Endothelial cell of umbilical vein (primary cell): ENCODE measurements at regions not wholly inside any gene's neighbourhood (a gene's known extent, or its start where the extent isn't known, plus 50 kb on each side); places are given as distances from the start of the nearest gene placed in this dataset.

Experiments used
- BruUV-seq: library from RNA; stranded (reverse); fragments of 400-500 nt; replicated peaks from 2 replicates; lab custom pipeline; 2021; lab: Mats Ljungman, UMichigan
- CTCF ChIA-PET: fragments of 300-600, 350-600 bp; sonication (Branson Sonifier 250); formaldehyde crosslinking; loops from one replicate; lab custom pipeline; 2021; ENCODE audit warnings: antibody characterized with exemption, inconsistent platforms; lab: Charles Lee
- POLR2A ChIA-PET: fragments of 300-600, 350-600 bp; sonication (Branson Sonifier 250); formaldehyde crosslinking; loops from one replicate; lab custom pipeline; 2021; ENCODE audit warnings: antibody characterized with exemption, inconsistent platforms; lab: Charles Lee
- DNase-seq: peaks from one replicate; pipeline ENCODE4 v3.0.0-alpha.2; 2011; ENCODE audit warnings: low read depth, low spot score
- FAIRE-seq: peaks from 2 replicates; lab custom pipeline; 2011; peaks lifted over from hg19 to GRCh38; lab: Jason Lieb, UNC
- H2AFZ ChIP-seq: 2 replicates; pipeline ENCODE4 v1.6.0; 2012; ENCODE audit warnings: low read depth, low read length, control low read depth, inconsistent platforms
- H3K27ac ChIP-seq: 2 replicates; pipeline ENCODE4 v1.5.1; 2011; ENCODE audit warnings: low read depth, mild to moderate bottlenecking, control low read depth, low read length, moderate library complexity; ENCODE audit not compliant: insufficient read depth
- H3K27me3 ChIP-seq, 2 experiments: 2 replicates each; pipeline versions ENCODE4 v1.6.0 to v1.6.1; 2011; ENCODE audit warnings: low read length in 2 of 2, mixed read lengths in 1 of 2; ENCODE audit not compliant: control insufficient read depth in 2 of 2, insufficient read depth in 2 of 2
- H3K36me3 ChIP-seq, 2 experiments: 2 replicates in 1 of 2; 3 replicates in 1 of 2; pipeline ENCODE4 v1.5.1; 2011; ENCODE audit warnings: low read length in 2 of 2, mild to moderate bottlenecking in 1 of 2, moderate library complexity in 1 of 2; ENCODE audit not compliant: control insufficient read depth in 2 of 2, insufficient read depth in 2 of 2; ENCODE audit errors: extremely low read depth in 1 of 2
- H3K4me1 ChIP-seq: 3 replicates; pipeline ENCODE4 v1.5.1; 2011; ENCODE audit warnings: mild to moderate bottlenecking, low read length; ENCODE audit not compliant: control insufficient read depth, insufficient read depth; ENCODE audit errors: extremely low read depth
- H3K4me2 ChIP-seq: 2 replicates; pipeline ENCODE4 v1.6.1; 2011; ENCODE audit warnings: low read length, control low read depth, mixed read lengths; ENCODE audit not compliant: insufficient read depth
- H3K4me3 ChIP-seq, 3 experiments: fragments of 200-600 bp in 1 of 3; sonication (generic), shearing (Covaris generic) in 1 of 3; replicated peaks in 1 of 3; 2 replicates each; pipeline ENCODE4 v1.5.1; 2011 to 2016; ENCODE audit warnings: control low read depth in 3 of 3, low read length in 3 of 3, mild to moderate bottlenecking in 2 of 3, inconsistent platforms in 1 of 3, low read depth in 1 of 3, moderate library complexity in 1 of 3; ENCODE audit not compliant: insufficient read depth in 1 of 3
- H3K79me2 ChIP-seq: 2 replicates; pipeline ENCODE4 v1.6.0; 2012; ENCODE audit warnings: low read length, inconsistent platforms; ENCODE audit not compliant: control insufficient read depth, insufficient read depth
- H3K9ac ChIP-seq: replicated peaks from 2 replicates; pipeline ENCODE3; 2011; ENCODE audit warnings: low read length, control low read depth; ENCODE audit not compliant: insufficient read depth; ENCODE audit errors: extremely low read depth
- H3K9me1 ChIP-seq: replicated peaks from 3 replicates; pipeline ENCODE4 v1.6.0; 2011; ENCODE audit warnings: mild to moderate bottlenecking, low read length; ENCODE audit not compliant: control insufficient read depth, insufficient read depth; ENCODE audit errors: extremely low read depth
- H3K9me3 ChIP-seq: replicated peaks from 2 replicates; pipeline ENCODE4 v1.5.1; 2012; ENCODE audit warnings: low read length, inconsistent platforms; ENCODE audit not compliant: control insufficient read depth, insufficient read depth
- H4K20me1 ChIP-seq: replicated peaks from 2 replicates; pipeline ENCODE3; 2011; ENCODE audit warnings: mild to moderate bottlenecking, low read length; ENCODE audit not compliant: control insufficient read depth, insufficient read depth; ENCODE audit errors: extremely low read depth
- EZH2 ChIP-seq: IDR thresholded peaks from 2 replicates; pipeline ENCODE4 v1.6.1; 2012; ENCODE audit warnings: borderline replicate concordance, low read depth, mild to moderate bottlenecking, moderate library complexity, low read length, inconsistent platforms; ENCODE audit not compliant: severe bottlenecking
- FOS ChIP-seq: IDR thresholded peaks from 2 replicates; pipeline ENCODE4 v1.6.1; 2011; ENCODE audit warnings: mild to moderate bottlenecking, low read length, moderate library complexity, borderline replicate concordance; ENCODE audit not compliant: insufficient read depth
- GATA2 ChIP-seq: IDR thresholded peaks from 2 replicates; pipeline ENCODE4 v1.7.0; 2011; ENCODE audit warnings: low read depth, mild to moderate bottlenecking, moderate library complexity, mixed read lengths, low read length; ENCODE audit not compliant: insufficient read length, insufficient read depth
- JUN ChIP-seq: IDR thresholded peaks from 2 replicates; pipeline ENCODE4 v1.6.1; 2011; ENCODE audit warnings: borderline replicate concordance, low read depth; ENCODE audit not compliant: insufficient read length, insufficient read depth
- MYC ChIP-seq: IDR thresholded peaks from one replicate; pipeline ENCODE4 v1.6.1; 2011; ENCODE audit warnings: mild to moderate bottlenecking, low read depth, low read length
- POLR2A ChIP-seq: IDR thresholded peaks from 2 replicates; pipeline ENCODE4 v1.6.1; 2012; ENCODE audit warnings: low read depth, mild to moderate bottlenecking, control low read depth, low read length
- POLR2AphosphoS5 ChIP-seq: IDR thresholded peaks from 2 replicates; pipeline ENCODE4 v1.6.1; 2012; ENCODE audit warnings: low read depth, mild to moderate bottlenecking, control low read depth, low read length, moderate library complexity; ENCODE audit not compliant: insufficient read depth
- dilution Hi-C: fragments of 300-500 bp; cut with MboI; formaldehyde crosslinking; loops from one replicate; pipeline ENCODE4 v1.15.0; 2019; ENCODE audit warnings: low sequenced_read_pairs; ENCODE audit not compliant: extremely low pct_ligation_motif_present
- intact Hi-C: fragments of 100-400 bp; cut with micrococcal nuclease; formaldehyde crosslinking; loops from one replicate; pipeline ENCODE4 v1.10.0; 2022
- TF ChIP-seq, protein P1 (sequence below), 2 donors: IDR thresholded peaks; 1 replicate in 1 of 2; 2 replicates in 1 of 2; pipeline ENCODE4 v1.5.1; 2011; ENCODE audit warnings: low read length in 2 of 2, mild to moderate bottlenecking in 2 of 2, moderate library complexity in 2 of 2, control low read depth in 1 of 2, inconsistent platforms in 1 of 2, low read depth in 1 of 2; ENCODE audit not compliant: insufficient read depth in 1 of 2; ENCODE audit errors: extremely low read depth in 1 of 2
- TF ChIP-seq, protein P2 (sequence below): IDR thresholded peaks from 2 replicates; pipeline ENCODE4 v1.6.1; 2011; ENCODE audit not compliant: insufficient read depth, insufficient read length

DNA sequence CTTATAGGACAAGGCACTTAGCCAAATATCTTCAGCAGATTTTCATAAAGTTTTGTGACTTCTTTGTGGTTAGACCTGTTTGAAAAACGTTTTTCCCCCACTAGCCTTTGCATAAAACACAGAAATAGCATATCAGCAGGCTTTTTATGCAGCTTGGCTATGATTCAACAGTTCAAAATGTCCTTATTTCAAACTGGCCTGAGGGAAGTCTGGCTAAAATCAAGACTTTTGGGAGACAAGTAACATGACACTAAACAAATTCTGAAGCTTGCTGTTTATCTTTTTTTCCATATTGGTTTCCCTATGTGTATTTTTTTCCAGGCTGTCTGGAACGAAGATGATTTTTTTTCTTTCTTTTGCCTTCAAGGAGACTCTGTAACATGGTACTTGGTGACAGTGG lies 95.1 kb upstream of the L3MBTL4 start:
- no peaks in the 10 kb centered on the region for H3K79me2 ChIP-seq
- H3K4me2 ChIP-seq, result no peak overlapping the region
- DNase-seq, result no peak
- TF ChIP-seq EZH2 (no peak), MYC (no peak), POLR2A (no peak), JUN (no peak), POLR2AphosphoS5 (no peak), GATA2 (no peak), FOS (no peak)
- TF ChIP-seq, protein P1, sequence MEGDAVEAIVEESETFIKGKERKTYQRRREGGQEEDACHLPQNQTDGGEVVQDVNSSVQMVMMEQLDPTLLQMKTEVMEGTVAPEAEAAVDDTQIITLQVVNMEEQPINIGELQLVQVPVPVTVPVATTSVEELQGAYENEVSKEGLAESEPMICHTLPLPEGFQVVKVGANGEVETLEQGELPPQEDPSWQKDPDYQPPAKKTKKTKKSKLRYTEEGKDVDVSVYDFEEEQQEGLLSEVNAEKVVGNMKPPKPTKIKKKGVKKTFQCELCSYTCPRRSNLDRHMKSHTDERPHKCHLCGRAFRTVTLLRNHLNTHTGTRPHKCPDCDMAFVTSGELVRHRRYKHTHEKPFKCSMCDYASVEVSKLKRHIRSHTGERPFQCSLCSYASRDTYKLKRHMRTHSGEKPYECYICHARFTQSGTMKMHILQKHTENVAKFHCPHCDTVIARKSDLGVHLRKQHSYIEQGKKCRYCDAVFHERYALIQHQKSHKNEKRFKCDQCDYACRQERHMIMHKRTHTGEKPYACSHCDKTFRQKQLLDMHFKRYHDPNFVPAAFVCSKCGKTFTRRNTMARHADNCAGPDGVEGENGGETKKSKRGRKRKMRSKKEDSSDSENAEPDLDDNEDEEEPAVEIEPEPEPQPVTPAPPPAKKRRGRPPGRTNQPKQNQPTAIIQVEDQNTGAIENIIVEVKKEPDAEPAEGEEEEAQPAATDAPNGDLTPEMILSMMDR (IDR thresholded peaks at IDR 0.05; ENCODE audit: extremely low read depth in 1 of 2, insufficient read depth in 1 of 2, low read depth in 1 of 2, low read length in 2 of 2), result no peak
- TF ChIP-seq, protein P2, sequence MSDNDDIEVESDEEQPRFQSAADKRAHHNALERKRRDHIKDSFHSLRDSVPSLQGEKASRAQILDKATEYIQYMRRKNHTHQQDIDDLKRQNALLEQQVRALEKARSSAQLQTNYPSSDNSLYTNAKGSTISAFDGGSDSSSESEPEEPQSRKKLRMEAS, result no peak
- CTCF ChIA-PET, result no interaction called here
- no peak overlapping the region for H3K27ac ChIP-seq
- no peaks in the 10 kb centered on the region for H3K9me3 ChIP-seq
- BruUV-seq, result no TSS peak
- H3K27me3 ChIP-seq, result no peaks in the 10 kb centered on the region
- POLR2A ChIA-PET, result no interaction called here
- intact Hi-C loops (no loop called here), dilution Hi-C loops (no loop called here)
- no peak for FAIRE-seq
- no peaks in the 10 kb centered on the region for H3K9me1 ChIP-seq
- no peaks in the 10 kb centered on the region for H4K20me1 ChIP-seq
- H3K4me1 ChIP-seq, result no peaks in the 10 kb centered on the region
- no peak overlapping the region for H3K9ac ChIP-seq
- no peak overlapping the region for H2AFZ ChIP-seq
- H3K36me3 ChIP-seq, result no peaks in the 10 kb centered on the region
- no peak overlapping the region for H3K4me3 ChIP-seq
